Ovary (tissue), 7 donors: ENCODE measurements at regions not wholly inside any gene's neighbourhood (a gene's known extent, or its start where the extent isn't known, plus 50 kb on each side); places are given as distances from the start of the nearest gene placed in this dataset.

ENCODE experiments used
- DNase-seq, 5 donors: peaks; one replicate each; pipeline ENCODE4 v3.0.0-alpha.2; 2019 to 2020
- H3K27ac ChIP-seq, 2 donors: fragments of 200-600 bp; one replicate each; pipeline versions ENCODE4 v1.5.1 to v1.8.0; 2019 to 2022
- H3K27me3 ChIP-seq: fragments of 200-600 bp; one replicate; pipeline ENCODE4 v1.8.0; 2022
- H3K36me3 ChIP-seq: fragments of 200-600 bp; sonication (generic); one replicate; pipeline ENCODE4 v1.5.1; 2019
- H3K4me1 ChIP-seq: one replicate; pipeline ENCODE4 v1.8.1; 2013; ENCODE audit warnings: mild to moderate bottlenecking, moderate library complexity; ENCODE audit not compliant: insufficient read depth
- H3K4me3 ChIP-seq: fragments of 200-600 bp; sonication (generic); one replicate; pipeline ENCODE4 v1.5.1; 2017
- H3K9me3 ChIP-seq, 2 donors: fragments of 200-600 bp in 1 of 2; sonication (generic) in 1 of 2; one replicate each; pipeline versions ENCODE4 v1.5.1 to v1.8.1; 2013 to 2019; ENCODE audit warnings: mild to moderate bottlenecking in 1 of 2, moderate library complexity in 1 of 2
- EP300 ChIP-seq: sonication (generic); formaldehyde crosslinking; IDR thresholded peaks from one replicate; pipeline ENCODE4 v1.6.1; 2017; ENCODE audit warnings: antibody characterized with exemption
- POLR2A ChIP-seq: fragments of 450-650 bp; IDR thresholded peaks from one replicate; pipeline ENCODE4 v1.6.1; 2017; ENCODE audit warnings: antibody characterized with exemption, mild to moderate bottlenecking, moderate library complexity
- WGBS, 3 donors: extraction: QIAGEN DNeasy Blood & Tissue Kit in 1 of 3; methylation state at CpG; one replicate each; pipeline versions ENCODE4 v1.1.5 to v1.1.7; 2013 to 2017; 5-methylcytosine and 5-hydroxymethylcytosine counted together
- intact Hi-C, 4 donors: fragments of 100-400 bp; cut with DNase I; formaldehyde crosslinking; loops; one replicate each; pipeline versions ENCODE4 v1.11.0 to v1.15.1; 2022 to 2023
- TF ChIP-seq, protein P1 (sequence below), 3 donors: fragments of 450-650 bp in 2 of 3; fragments of 200-600 bp in 1 of 3; IDR thresholded peaks; one replicate each; pipeline versions ENCODE4 v1.5.1 to v1.8.0; 2016 to 2022; ENCODE audit warnings: antibody characterized with exemption in 3 of 3, mild to moderate bottlenecking in 1 of 3
- donor health status: DM: no; HTN: no; CAD: no; lungs with moderate emphysema.
- donor health status: DM: no; HTN: no; CAD: no.
- donor health status: Bipolar disorder and iron deficiency.
- donor health status: DM: no; HTN: no; CAD: no.
- donor health status: DM: yes; HTN: yes; CAD: no.

DNA sequence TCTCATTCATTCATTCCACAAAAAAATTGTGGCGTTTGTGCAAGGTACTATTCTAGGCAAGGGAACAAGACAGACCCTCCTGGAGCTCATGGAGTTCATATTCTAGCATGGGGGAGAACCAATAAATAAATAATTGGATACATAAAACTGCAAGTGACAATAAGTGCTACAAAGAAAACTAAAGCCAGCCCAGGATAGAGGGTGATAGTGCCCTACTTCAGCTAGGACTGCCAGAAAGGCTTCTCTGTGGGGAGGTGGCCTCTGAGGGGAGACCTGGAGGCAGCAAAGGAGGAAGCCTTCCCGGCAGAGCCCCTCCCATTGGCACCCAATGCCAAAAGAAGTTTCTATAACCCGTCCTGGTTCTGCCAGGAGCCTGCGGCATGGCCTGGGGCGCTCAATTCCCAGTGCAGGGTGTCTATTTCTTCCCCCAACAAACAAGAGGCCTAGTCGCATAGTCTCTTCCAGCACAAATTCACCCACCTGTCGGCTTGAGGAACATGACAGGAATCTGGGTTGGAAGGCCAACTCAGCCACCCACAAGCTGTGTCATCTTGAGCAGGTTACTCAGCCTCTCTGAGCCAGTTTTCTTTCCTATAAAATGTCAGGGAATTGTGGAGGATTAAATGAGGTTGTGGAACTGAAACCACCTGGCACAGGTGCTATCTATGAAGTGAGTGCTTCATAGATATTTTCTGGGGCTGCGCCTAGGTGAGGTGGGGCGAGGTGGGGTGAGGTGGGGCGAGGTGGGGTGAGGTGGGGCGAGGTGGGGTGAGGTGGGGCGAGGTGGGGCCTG lies 94.3 kb downstream of the ZFP36L2 start:
- DNase-seq = peak in 1 of 5 donors; percentile 21
- Histone ChIP-seq H3K4me1 (peaks cover 3% of the 10 kb centered on the region), H3K36me3 (no peaks in the 10 kb centered on the region), H3K9me3 (no peaks in the 10 kb centered on the region), H3K4me3 (no peak overlapping the region), H3K27me3 (no peaks in the 10 kb centered on the region), H3K27ac (no peak overlapping the region)
- 85 to 91% (median 88%) methylated on average over 11 to 12 of the region's 12 CpGs for WGBS, 3 donors
- TF ChIP-seq EP300 = no peak
- TF ChIP-seq POLR2A = no peak
- intact Hi-C loops = no loop called here

DNA sequence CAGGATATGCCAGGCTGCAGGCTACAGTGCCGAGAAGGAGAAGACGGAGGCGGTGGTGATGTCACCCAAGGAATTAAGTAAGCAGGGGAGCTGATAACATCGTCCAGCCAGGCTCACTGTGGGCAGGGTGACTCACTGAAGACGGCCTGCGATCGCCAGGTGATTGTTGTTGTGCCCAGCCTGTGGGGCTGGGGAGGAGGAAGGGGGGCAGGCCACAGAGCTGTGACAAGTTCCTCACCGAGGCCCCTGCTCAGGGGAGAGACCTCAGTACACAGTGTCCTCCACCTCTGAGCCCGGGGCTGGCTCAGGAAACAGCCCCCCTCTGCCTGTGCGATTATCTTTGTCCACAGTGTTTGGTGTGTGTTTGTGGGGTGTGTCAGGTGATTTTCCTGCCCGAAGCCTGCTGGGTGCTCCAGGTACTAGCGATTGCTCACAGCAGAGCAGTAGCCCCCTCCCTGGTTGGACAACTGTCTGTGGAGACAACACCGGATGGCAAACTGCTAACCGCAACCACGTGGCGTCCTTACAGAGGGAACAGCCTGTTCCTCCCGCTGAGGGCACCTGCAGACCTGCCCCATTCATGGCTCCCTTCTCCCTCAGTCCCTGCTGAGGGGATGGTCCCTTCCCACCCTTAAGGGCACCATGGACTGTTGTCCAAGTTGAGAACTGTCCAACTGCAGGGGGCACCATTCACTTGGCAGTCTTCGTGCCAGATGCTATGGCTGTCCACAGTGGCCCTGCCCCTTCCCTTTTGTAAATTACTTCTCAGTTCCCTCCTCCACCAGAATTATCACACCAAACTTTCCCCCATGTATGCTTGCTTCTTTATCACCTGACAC lies 95.1 kb downstream of the ZFP36L2 start:
- H3K4me1 ChIP-seq = peaks cover 3% of the 10 kb centered on the region

DNA sequence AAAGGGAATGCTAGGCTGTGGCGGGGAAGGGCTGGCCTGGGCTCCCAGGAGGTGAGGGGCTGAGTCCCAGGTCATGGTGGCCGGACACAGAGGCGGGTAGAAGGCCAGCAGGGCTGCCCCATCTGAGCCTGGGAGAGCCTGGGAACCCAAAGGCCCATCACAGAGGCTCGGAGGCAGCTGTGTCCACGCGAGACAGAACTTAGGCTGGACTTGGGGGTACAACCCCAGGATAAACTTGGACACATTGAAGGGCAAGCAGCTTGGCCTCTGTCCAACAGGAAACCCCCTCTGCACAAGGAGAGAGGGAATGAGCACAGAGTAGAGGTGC lies 95.9 kb downstream of the ZFP36L2 start:
- peaks cover 3% of the 10 kb centered on the region for H3K4me1 ChIP-seq
- H3K36me3 ChIP-seq = no peaks in the 10 kb centered on the region
- H3K9me3 ChIP-seq = no peaks in the 10 kb centered on the region
- H3K27ac ChIP-seq = no peak overlapping the region
- 90 to 91% (median 91%) methylated on average over 6 of the region's 6 CpGs for WGBS, 3 donors
- intact Hi-C loops = no loop called here
- DNase-seq = peak in 1 of 5 donors; percentile 30
- TF ChIP-seq EP300 = no peak
- no peak for TF ChIP-seq POLR2A
- TF ChIP-seq, protein P1, sequence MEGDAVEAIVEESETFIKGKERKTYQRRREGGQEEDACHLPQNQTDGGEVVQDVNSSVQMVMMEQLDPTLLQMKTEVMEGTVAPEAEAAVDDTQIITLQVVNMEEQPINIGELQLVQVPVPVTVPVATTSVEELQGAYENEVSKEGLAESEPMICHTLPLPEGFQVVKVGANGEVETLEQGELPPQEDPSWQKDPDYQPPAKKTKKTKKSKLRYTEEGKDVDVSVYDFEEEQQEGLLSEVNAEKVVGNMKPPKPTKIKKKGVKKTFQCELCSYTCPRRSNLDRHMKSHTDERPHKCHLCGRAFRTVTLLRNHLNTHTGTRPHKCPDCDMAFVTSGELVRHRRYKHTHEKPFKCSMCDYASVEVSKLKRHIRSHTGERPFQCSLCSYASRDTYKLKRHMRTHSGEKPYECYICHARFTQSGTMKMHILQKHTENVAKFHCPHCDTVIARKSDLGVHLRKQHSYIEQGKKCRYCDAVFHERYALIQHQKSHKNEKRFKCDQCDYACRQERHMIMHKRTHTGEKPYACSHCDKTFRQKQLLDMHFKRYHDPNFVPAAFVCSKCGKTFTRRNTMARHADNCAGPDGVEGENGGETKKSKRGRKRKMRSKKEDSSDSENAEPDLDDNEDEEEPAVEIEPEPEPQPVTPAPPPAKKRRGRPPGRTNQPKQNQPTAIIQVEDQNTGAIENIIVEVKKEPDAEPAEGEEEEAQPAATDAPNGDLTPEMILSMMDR (IDR thresholded peaks at IDR 0.05) = no peak
- H3K27me3 ChIP-seq = no peaks in the 10 kb centered on the region
- no peak overlapping the region for H3K4me3 ChIP-seq

More for the DNA sequence above, 95.1 kb downstream of the ZFP36L2 start:
- Histone ChIP-seq H3K4me3 (no peak overlapping the region), H3K27me3 (no peaks in the 10 kb centered on the region), H3K36me3 (no peaks in the 10 kb centered on the region), H3K27ac (no peak overlapping the region), H3K9me3 (no peaks in the 10 kb centered on the region)
- intact Hi-C loops = no loop called here
- TF ChIP-seq EP300 (no peak), POLR2A (no peak)
- TF ChIP-seq, protein P1 (IDR thresholded peaks at IDR 0.05) = no peak
- DNase-seq = peak in 1 of 5 donors; percentile 38
- WGBS, 3 donors = 75 to 77% (median 76%) methylated on average over 18 of the region's 18 CpGs

DNA sequence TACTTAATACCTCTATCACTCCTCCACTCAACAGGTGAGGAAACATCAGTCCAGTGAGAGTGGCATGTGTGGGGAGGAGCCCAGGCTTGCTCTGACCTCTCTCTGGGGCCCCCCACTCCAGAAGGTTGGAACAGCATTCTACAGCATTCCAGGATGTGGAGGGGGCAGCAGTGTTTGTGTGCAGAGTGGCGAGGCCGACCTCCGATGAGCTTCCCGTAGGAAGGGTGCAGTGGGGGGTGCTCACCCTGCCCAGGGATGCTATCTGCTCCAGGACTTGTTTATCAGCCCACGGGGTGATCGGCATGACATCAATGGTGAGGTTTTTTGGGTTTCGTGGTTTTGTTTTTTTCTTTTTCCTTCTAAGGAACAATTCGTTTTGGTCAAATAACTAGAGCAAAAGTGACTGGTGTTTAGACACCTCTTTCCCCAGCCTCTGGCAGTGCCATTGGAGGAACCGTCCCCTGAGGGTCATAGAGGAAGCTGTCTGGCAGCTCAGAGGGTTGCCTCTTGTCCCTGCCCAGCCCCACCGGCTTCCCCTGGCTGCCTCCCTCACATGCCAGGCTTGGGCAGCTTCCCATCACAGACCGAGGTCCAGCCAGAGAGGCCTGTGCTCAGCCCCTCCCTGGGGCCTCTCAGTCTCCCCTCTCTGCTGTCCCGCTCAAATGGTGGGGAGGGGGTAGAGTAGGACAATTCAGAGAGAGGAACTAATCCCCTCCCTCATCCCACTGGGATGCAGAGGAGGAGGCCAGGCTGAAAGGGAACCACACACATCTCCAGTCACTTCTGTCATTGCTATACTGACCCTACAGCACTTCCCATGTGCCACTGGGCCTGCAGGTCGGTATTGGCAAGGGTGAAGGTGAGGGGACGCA lies 96.5 kb downstream of the ZFP36L2 start:
- Histone ChIP-seq H3K36me3 (no peaks in the 10 kb centered on the region), H3K27me3 (no peaks in the 10 kb centered on the region), H3K27ac (peak overlapping the region in 1 of 2 donors; percentile 13), H3K4me3 (no peak overlapping the region), H3K9me3 (no peaks in the 10 kb centered on the region), H3K4me1 (peaks cover 3% of the 10 kb centered on the region)
- WGBS, 3 donors = 50 to 70% (median 59%) methylated on average over 14 of the region's 14 CpGs
- intact Hi-C loops = no loop called here
- DNase-seq = peak in 1 of 5 donors; percentile 36
- TF ChIP-seq, protein P1 (IDR thresholded peaks at IDR 0.05) = no peak
- TF ChIP-seq EP300 = no peak
- TF ChIP-seq POLR2A = no peak
